ENCODE measurements at regions not wholly inside any gene's neighbourhood (a gene's known extent, or its start where the extent isn't known, plus 50 kb on each side); places are given as distances from the start of the nearest gene placed in this dataset.
"Not testable (repeated sequence)": the region's sequence is repeated elsewhere in the genome, so short reads cannot be mapped to it uniquely, and the experiment has no call there.

DNA sequence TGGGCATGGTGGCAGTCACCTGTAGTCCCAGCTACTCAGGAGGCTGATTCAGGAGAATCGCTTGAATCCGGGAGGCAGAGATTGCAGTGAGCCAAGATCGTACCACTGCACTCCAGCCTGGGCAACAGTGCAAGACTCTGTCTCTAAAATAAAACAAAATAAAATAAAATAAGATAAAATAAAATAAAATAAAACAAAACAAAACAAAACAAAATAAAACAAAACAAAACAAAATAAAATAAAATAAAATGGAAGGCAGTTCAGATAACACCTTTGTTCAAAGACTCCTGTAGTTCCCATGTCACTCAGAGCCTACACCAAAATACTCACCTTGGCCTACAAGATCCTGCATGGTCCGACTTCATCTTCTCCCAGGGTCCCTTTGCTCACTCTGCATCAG, 61.3 kb downstream of the SYF2 start:
- DNase-seq (ENCODE audit: low spot score), result not testable (repeated sequence)

DNA sequence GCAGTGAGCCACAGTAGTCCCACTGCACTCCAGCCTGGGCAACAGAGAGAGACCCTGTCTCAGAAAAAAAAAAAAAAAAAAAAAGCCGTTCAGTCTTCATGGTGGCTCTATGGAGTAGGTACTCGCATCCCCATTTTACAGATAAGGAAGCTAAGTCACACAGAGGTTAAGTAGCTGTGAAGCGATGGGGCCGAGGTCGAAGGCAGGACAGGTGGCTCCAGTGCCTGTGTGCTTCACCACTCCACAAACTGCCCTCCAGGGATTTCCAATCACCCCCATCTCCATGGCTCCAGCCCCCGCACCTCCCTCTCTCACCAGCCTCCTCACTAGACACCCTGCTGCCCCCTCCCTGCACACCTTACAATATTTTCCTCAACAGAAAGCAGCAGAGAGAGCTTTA, 61.9 kb downstream of the SYF2 start:
- DNase-seq (ENCODE audit: low spot score), result no peak

DNA sequence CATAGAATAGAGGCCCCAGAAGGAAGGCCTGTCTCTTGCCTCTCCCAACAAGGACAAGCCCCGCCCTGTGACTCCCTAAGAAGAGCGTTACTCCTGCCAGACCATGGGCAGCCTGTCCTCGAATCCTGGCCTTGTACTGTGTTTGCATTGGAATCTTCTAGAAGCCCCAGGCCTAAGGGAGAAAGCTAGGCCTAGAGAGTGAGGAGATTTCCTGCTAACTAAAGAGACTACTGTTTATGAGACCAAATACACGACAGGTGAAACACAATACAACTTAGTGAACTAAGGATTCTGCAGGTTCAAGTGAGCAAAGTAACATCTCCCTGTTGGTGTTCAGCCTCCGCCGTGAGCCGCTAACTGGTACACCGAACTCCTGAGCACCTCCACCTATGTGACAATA, 62.7 kb downstream of the SYF2 start:
- DNase-seq (ENCODE audit: low spot score), result no peak

DNA sequence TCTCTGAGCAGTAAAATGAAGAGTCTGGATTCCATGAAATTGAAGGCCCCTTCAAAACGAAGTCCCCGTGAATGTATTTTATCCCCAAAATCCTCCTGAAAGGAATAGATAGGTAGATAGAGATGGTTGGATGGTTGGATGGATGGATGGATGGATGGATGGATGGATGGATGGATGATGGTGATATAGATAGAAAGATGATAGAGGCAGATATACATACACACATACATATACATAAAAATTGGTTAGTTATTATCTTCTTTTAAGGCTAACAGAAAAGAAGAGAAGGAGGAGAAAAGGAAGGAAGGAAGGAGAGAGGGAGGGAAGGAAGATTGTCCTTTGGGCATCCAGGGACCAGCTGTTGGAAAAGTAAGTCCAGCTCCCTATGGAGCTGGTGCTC, 63.1 kb downstream of the SYF2 start:
- DNase-seq (ENCODE audit: low spot score), result no peak

DNA sequence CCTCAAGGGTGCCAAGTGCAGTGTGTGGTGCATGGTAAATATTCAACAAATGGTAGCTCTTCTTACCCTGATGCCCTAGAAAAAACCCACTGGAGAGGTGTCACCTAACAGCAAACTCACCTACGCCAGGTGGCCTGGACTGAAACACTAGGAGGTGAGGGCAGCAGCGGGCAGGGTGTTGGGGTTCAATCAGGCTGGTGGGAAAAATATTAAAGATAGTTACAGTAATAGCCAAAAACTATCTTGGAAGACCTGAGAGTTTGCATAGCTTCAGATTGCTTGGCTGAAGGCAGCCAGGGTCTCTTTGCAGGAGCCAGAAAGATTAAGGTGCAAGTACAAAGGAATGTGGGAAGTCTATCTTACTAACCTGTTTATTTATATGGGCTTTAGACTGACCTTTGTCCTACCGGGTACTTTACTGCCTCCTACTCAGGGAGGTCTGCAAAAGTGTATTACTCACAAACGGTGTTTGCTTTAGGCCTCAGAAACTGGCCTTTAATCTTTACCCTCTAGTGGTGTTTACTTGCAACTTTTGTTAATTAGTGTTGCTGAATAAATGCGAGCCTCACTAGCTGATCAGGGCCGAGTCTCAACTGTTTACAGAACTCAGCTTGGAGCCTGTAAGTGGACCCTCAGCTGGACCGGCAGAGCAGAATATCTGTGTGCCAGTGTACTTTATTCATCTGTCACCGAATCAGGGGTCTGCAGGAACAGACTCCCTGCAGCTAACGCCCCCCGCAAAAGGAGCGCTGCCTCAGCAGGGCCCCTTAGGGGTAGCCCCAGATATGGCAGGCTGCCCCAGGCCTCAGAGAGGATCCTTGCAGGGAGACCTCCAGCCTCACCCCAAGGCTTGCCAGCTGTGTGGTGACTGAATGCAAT, 63.9 kb downstream of the SYF2 start:
- DNase-seq (ENCODE audit: low spot score), result peak; percentile 98

DNA sequence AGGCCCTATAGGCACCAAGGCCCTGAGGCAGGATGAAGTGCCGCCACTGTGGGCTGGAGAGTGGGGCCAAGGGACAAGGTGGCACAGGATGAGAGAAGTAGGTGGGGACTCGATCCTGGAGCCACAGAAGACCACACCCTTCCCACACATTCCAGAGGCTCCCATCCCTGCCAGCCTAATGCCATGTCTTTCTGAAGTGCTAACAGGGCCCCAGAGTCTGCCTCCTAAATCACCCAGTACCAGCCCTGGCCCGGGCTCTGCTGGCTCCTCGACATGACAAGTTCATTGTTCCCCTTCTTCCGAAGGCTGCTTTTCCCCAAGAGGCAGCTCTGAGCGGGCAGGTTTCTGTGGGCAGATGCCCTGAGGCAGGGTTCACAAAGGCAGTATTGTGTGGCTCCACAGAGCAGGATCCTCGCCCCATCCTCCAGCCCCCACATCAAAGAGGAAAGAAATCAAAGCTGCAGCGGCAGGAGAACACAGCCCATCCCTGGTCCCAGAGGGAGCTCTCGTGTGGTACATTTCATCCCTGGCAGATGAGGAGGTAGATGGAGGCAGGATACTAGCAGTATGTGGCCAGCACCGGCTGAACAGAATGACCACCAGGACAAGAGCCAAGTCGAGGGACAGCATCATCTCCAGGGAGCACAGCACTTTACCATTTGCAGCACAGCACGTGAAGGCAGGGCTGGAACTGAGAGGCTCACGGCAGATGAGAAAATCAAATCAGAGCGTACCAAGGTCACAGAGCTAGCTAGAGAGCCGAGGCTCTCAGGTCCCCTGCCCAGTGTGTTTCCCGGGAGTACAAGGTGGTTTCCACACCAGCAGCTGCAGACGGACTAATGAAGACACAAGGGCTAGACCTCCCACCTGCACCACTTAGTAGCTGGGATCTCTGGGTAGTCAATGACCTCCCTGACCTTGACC, 64.8 kb downstream of the SYF2 start:
- peak; percentile 100 for DNase-seq (ENCODE audit: low spot score)

DNA sequence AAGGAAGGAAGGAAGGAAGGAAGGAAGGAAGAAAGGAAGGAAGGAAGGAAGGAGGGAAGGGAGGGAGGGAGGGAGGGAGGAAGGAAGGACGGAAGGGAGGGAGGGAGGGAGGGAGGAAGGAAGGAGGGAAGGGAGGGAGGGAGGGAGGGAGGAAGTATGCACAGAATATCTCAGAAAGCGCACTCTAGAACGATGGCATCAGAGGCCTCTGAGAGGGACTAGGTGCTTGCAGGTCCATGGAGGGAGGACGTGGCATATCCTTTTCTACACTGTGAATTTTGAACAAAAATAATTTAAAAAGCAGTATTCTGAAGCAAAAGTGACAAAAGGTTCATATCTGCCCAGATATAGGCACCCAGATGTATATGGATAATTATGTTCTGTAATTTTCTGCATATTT, 65.5 kb downstream of the SYF2 start:
- DNase-seq (ENCODE audit: low spot score), result peak; percentile 43

DNA sequence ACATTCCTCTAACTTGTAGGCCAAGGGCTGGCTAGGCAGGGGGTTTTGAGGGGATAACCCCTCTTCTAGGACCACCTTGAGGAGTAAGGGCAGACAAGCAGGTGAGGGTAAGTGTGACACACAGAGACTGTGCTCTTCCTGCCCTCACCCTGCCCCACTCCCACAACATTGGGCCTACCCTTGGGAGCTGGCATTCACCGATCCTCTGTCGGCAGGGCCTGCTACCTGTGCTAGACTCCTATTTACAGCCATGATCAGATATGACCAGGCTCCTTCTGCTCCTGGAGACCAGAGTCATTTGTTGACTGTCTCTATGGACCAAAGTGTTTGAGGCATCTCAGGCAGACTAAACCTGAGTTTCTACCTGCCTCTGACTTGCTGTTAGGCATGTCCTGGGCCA, 68.3 kb downstream of the SYF2 start:
- DNase-seq (ENCODE audit: low spot score), result no peak

DNA sequence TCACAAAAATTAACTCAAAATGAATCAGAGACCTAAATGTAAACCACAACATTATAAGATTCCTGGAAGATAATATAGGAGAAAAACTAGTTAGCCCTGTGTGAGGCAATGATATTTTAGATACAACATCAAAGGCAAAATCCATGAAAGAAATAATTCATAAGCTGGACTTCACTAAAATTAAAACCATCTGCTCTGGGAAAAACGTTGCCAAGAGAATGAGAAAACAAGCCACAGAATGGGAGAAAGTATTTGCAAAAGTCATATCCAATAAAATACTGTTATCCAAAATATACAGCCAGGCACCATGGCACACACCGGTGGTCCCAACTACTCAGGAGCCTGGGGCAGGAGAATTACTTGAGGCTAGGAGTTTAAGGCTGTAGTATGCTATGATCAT, 70.3 kb downstream of the SYF2 start:
- no peak for DNase-seq (ENCODE audit: low spot score)

DNA sequence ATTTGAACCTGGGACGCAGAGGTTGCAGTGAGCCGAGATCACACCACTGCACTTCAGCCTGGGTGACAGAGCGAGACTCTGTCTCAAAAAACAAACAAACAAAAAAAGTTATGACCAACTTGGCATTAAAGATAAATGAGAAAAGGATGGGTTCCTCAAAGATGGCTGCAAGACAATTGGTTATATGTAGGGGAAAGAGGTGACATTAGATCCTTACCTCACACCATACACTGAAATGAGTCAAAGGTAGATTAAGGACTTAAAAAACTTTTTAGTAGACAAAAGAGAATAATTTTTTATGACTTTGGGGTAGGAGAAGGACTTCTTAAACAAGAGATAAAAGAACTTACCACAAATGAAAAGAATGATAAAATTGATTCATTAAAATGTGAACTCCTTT, 74.5 kb downstream of the SYF2 start:
- DNase-seq (ENCODE audit: low spot score), result no peak

DNA sequence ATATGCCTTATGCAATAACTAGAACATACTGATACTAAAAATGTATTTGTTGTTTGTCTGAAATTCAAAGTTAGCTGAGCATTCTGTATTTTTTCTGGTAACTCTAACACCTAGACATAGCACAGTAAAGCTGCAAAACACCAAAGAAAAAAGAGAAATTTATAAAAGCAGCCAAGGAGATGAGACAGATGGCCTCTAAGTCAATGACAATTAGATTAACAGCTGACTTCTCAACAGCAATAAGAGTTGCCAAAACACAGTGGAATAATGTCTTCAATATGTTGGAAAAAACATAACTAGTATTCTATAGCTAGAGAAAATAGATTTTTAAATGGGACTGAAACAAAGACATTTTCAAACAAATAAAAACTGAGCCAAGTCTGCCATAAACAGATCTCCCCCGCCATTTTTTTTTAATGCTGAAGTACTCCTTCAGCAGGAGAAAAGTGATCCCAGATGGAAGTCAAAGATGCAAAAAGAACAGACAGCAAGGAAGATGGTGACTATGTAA, 81.3 kb downstream of the SYF2 start:
- no peak for DNase-seq (ENCODE audit: low spot score)

DNA sequence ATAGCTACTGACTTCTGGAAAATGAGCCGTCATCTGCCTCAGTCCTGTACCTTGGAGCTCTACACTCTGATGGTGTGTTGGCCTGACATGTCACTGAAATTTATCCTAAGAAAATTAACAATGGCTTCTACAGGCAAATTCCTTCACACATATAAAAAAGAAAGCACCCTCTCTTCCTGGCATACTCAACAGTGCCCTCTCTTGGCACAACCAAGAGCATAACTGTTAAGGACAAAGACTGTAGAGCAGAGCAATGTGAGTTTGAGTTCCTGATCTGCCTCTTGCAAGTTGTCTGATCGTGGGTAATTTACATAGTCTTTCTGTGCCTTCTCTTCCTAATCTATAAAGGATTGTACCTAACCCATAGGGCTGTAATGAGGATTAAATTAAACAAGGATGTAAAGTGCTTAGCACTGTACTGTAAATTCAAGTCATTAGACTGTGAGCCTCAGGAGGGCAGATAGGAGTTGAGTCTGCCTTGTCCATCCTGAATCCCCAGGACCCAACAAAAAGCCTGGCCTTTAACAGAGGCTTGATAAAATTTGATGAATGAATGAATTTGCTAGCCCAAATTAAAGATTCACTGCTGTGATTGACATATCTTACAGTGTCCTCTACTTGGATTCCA, 83.5 kb downstream of the SYF2 start:
- peak; percentile 27 for DNase-seq (ENCODE audit: low spot score)

DNA sequence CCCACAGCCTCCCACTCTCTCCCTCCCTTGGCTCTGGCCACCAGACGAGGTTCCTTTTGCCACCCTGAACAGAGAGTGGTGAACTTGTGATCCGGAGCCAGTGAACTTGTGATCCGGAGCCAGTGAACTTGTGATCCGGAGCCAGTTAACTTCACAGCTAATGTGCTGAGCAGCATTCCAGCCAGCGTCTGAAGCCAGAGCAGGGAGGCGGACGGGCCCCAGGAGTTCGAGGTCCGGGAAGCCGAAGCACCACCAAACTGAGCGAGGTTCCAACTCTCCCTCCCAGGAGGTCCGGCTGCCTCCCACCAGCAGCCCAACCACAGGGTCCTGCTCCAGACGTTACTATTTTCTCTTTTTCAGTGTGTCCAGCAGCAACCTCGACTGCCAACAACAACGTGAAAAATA, 85.8 kb downstream of the SYF2 start:
- DNase-seq (ENCODE audit: low spot score), result no peak

DNA sequence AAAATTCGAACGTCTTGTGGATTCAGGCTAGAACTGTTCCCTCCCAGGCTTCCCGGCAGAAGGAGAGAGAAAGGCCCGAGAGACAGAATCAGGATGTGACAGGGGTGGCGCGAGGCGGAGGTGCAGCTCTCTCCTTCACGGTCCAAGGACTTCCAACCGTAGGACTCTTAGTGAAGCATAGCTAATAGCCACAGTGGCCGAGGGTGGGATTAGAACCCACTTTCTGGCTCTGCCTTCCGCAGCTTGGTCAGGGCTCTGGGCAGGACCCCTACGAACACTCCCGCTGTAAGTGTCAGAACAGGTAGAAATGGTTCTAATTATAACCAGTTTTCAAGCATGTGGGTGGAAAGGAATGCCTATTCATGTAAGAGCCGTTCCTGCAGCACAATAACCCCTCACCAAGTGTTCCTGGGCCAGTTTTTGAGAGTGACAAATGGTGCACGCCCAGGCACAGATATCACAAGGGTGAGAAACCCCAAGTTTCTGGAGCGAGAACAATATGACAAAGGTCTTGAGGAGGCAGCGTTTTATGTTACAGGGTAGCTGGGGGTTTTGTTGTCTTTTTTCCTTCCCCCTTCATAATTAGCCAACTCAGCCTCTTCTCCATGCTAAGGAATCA, 86.4 kb downstream of the SYF2 start:
- no peak for DNase-seq (ENCODE audit: low spot score)

DNA sequence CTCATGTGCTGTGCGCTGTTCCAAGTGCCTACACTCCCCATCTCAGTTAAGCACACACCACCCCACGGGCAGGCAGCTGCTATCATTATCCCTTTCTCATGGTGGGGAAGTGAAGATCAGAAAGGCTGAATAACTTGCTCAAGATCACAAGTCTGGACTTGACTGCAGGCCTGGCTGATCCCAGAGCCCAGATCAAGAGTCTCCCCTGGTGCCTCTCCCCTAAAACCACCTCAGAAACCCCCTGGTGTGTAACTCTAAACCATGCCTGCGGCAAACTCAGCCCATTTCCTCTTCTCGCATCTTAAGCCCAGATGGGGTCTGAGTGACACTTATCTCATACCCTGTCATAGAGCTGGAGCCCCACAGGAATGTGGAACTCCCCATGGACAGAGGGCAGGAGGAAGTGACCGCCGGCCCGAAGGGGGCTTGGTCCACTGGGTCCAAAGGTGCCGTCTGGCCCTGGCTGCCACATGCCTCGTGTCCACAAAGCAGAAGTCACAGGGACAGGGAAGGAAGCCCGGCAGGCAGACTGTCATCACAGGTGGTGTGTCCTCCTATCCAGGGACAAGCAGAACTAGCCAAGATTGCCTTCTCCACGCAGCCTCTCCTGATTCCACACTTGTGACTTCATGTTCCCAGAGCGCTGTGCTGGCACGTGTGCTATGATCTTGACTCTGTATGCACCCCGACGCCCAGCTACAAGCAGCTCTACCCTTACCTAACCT, 92.1 kb downstream of the SYF2 start:
- DNase-seq (ENCODE audit: low spot score), result peak; percentile 26

DNA sequence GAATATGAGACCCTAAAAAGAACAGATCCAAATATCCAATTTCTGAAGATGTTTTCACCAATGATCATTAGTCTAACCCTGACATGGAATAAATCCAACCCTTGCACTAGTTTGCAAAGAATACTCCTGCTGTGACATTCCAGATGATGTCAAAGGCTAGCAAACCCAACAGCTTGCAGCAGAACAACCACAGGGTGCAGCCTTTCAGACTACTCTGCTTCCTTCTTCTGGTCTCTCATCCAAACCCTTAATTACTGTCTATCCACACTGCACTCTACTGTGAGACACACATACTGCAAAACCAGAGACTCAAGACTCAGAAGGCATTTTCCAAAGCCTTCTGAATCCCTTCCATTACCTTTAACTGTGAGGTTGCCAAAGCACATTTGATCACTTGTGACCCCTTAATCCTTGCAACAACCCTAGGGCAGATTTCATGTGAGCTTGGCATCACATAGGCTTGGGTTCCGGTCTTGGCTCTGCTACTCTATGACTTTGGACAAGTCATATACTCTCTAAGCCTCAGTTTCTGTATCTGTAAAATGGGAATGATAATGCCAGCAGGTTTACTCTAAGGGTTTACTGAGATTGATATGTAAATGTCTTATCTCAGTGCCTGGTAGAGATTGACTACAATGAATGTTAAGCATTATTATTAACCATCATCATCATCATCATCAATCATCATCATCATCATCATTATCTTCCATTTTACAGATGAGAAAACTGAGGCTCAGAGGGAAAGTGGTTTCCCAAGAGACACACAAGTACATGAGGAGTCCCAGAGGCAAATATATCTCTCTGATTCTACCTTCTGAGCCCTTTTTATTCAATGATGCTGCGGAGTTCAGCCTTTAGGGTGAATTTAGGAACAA, 94.5 kb downstream of the SYF2 start:
- DNase-seq (ENCODE audit: low spot score), result no peak

DNA sequence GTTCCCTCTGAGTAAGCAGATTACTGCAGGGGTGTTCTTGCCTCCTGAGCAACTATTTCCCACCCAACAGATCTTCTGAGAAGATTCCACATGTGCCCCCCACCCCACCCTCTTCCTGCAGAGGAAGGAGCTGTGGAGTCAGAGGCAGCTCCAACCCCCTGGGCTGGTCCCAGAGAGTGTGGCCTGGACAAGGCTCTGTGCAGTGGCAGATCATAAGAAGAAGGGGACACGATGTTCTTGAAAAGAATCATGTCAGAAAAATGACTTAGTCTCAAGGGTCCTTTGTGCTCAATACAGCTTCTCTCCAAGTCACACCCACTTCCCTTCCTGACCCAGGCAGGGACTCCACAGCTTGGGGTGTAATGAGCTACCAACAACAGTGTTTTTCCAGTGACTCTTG, 95.2 kb downstream of the SYF2 start:
- DNase-seq (ENCODE audit: low spot score), result no peak

DNA sequence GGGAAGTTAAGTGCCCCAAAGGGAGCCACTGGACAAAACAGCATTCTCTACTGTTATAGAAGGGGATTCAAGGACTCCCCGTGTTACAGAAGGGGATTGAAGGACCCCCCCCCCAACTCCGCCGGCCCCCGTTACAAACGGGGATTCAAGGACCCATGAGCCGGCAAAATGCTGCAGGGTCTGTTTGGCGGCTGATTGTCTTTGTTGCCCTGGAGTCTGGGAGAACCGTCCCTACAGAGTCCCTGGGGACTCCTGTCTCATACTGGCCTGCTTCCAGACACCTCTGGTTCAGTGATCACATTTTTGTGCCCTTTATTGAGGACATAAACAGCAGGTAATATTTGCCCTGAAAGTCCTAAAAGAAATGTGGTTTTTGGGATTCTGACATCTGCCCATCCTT, 96.4 kb downstream of the SYF2 start:
- no peak for DNase-seq (ENCODE audit: low spot score)

DNA sequence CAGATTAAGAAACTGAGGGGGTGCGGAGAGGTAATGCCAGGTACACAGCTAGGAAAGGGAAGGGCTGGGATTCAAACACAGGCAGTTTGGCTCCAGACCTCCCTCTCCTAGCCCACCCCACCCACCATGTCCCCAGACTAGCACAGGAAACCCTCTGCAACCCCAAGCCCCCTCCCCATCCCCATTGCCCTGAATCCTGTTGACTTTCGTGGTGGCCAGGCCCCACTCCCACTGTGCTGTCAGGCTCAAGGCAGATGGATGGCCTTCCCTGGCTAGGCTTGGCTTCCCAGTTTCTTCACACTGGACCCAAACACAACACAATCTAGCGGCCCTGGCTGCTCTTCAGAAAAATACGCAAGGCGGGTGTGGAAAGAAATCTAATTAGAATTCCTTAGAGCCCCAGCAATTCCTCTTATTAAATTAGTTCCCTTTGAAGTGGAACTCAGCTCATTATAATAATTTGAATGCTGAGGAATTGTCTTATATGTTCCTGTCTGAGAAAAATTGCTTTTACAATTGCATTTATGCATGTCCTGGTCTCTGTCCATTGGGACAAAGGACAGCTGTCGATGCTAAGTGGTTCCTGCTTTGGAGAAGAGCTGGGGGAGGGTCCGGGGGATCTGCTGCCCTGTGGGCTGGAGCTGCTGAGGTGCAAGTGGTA, 97.4 kb downstream of the SYF2 start:
- no peak for DNase-seq (ENCODE audit: low spot score)

DNA sequence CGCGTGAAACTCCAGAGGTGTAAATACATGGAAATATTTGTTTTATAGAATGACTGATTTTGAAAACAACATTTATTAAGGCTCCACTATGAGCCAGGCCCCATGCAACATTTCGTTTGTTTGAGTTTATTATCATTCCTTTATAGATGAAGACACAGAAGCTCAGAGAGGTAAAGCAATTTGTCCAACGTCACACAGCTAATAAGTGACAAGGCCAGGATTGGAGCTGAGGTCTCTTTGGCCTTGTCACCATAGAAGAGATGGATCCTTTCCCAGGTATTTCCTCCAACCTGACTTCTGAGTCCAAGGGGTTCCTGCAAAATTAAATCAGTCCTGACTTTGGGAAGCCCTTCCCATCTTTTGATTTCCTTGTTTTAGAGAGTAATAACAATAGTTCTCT, 98.0 kb downstream of the SYF2 start:
- no peak for DNase-seq (ENCODE audit: low spot score)
